T1000 (cell line): ENCODE measurements at regions not wholly inside any gene's neighbourhood (a gene's known extent, or its start where the extent isn't known, plus 50 kb on each side); places are given as distances from the start of the nearest gene placed in this dataset.
"Not testable (repeated sequence)": the region's sequence is repeated elsewhere in the genome, so short reads cannot be mapped to it uniquely, and the experiment has no call there.

Experiments used
- DNase-seq: peaks from one replicate; lab custom pipeline; 2025; ENCODE audit warnings: mixed read lengths; lab: John Stamatoyannopoulos, UW

DNA sequence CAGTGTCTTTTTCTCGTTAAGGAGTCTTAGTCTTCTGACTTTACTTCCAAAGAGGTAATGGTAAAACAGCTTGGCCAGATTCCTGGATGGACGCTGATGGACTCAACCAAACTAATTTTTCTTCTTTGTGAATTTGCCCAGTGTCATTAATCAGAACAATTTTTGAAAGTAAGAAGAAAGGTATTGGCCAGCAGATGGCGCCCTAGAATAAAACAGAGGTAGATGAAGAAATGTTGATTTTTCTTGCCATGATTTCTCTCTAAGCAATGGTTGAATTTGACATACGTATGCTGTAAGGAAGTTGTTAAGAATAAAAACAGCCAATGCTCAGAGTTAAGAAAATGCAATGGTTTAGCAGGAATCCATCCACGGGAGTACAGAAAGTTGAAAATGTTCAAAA lies 500.0 kb downstream of the DIRAS2 start:
- no peak for DNase-seq

DNA sequence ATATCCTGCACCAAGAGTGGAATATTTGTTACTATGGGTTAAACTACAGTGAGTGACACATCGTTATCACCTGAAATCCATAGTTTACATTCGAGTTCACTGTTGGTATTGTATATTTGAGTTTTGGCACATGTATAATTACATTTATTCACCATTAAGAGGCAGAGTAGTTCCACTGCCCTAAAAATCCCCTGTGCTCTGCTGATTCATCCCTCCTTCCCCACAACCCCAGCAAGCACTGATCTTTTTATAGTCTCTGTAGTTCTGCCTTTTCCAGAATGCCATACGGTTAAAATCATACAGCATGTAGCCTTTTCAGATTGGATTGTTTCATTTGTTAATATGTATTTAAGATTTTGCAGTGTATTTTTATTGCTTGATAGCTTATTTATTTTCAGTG lies 495.2 kb downstream of the DIRAS2 start:
- DNase-seq: no peak

DNA sequence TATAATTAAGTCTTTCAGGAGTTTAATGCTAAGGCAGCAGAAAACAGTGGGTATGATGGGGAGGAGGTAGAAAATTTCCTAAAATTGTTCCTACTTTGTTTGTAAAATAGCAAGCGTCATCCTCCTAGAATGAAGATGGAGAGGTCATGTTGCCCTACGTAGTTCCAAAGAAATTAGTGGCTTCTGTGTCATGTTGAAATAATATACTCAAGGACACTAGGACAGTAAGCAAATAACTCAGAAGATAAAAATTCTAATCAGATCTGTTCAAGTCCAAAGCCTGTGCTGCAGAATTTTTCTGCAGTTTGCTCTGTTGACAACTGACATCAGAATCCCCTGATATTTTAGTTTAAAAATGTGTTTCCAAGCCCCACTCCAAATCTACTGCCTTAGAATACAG lies 486.3 kb downstream of the DIRAS2 start:
- no peak for DNase-seq

DNA sequence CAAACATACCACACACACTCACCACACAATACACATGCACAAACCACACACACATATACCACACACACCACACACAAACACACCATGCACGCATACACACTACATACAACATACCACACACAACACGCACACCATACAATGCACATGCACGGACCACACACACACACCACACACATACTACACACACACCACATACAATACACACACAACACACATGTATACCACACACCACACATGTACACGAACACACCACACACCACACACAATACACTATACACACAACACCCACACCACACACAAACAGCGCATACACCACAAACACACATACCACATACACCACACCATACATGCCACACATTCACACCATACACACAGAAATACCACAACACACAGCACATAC lies 480.3 kb downstream of the DIRAS2 start:
- DNase-seq: no peak

DNA sequence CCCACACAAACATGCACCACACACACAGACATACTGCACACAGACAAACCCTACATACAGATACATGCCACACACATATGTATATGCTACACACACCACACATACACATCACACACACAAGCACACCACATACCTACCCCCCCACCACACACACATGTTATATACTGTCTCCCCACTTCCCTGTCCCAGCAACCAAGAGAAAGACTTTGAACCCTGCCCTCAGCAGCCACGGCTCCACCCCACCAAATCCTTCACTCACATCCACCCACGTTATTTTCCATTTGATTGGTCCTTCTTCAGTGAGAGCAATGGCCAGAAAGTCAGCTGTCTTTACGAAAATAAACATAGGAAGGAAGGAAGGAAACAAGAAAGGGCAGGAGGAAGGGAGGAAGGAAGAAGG lies 479.8 kb downstream of the DIRAS2 start:
- no peak for DNase-seq

DNA sequence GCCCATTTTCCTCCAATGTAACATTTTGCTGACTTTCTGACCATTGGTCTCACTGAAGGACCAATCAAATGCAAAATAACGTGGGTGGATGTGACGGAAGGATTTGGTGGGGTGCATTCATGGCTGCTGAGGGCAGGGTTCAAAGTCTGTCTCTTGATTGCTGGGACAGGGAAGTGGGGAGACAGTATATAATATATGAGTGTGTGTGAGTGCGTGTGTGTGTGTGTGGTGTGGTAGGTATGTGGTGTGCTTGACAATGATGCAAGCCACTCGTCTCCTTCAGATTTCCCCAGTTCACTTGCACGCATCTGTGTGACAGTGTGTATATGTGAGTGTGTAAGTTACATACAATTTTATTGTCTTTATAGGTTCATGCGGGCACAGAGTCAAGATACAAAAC lies 477.3 kb downstream of the DIRAS2 start:
- no peak for DNase-seq

DNA sequence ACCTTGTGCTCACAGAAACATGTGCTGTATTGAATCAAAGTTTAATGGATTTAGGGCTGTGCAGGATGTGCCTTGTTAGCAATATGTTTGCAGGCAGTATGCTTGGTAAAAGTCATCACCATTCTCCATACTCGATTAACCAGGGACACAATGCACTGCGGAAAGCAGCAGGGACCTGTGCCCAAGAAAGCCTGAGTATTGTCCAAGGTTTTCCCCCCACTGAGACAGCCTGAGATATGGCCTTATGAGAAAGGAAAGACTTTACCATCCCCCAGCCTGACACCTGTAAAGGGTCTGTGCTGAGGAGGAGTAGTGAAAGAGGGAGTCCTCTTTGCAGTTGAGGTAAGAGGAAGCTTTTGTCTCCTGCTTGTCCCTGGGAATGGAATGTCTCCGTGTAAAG lies 476.2 kb downstream of the DIRAS2 start:
- not testable (repeated sequence) for DNase-seq

DNA sequence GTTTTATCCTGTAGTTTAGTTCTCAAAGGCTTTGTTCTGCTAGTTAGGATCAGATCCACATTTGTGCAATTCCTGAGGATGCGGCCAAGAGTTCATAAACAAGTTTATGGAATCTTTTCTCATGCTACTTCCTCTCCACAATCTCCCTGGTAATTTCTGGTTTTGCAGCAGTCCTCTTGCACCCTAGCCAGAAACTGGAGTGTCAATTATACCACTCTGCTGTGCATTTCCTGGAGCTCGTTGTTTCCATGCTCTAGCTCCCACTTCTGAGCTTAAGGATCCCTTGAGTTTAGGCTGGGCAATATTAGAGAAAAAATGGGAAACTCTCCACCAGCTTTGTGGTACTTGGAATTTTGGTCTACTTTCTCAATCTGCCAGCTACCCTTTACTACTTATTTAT lies 474.7 kb downstream of the DIRAS2 start:
- DNase-seq: no peak

DNA sequence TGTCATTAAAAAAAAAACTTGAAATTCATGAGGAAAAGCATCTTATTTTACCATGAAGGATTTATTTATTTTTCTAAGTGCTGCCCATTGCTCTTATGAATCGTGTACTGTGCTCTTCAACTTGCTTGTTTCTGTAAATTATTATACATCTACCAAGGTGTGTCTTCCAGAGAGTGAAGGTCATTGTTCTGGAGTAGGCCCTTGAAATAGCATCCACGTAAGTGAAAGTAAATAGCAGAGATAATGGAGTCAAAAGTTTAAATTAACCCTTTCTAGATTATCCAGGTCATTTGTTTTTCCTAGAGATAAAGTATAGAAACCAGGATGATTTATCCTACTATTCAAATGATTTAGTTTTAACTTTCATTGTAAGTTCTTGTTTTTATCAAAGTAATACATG lies 473.1 kb downstream of the DIRAS2 start:
- DNase-seq: no peak

DNA sequence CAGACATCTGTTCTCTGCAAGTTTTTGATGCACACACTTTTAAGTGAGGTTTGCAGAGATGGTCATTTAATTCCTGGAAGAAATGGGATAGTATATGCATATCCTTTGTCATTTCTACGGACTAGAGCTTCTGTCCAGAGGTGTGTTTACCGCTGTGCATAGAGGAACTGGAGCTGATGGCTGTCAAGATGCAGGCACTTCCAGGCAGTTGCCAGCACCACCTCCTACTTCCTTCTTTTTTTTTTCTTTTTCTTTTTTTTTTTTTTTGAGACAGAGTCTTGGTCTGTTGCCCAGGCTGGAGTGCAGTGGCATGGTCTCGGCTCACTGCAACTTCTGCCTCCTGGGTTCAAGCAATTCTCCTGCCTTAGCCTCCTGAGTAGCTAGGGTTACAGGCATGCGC lies 468.7 kb downstream of the DIRAS2 start:
- not testable (repeated sequence) for DNase-seq

DNA sequence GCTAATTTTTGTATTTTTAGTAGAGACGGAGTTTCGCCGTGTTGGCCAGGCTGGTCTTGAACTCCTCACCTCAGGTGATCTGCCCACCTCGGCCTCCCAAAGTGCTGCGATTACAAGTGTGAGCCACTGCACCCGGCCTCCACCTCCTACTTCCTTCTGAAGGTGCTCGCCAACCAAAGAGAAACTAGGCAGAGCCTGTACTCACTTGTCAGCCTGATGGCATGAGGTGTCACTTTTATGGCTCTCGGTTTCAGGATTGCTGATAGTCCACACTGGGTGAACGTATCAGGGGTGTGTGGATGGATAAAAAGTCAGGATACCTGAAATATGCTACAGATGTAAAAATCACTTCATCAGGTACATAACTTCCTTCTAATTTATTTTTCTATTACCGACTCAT lies 468.3 kb downstream of the DIRAS2 start:
- DNase-seq: not testable (repeated sequence)

DNA sequence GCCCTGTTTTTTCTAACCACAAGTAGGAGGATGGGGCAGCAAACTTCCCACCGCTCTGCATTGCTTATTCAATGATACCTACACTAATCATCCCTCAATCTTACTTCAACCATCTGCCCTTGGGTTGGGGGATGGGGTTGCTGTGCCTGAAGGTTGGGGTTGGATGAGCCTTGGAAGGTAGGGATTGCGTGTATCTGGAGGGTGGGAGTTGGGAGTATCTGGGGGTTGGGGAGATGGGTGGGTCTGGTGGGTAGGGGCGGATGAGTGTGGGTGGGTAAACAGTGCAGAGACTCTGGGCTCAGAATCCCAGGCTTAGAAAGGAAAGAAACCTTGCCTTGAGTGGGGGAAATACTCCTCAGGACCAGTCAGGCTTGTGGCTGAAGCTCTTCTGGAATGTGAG lies 467.4 kb downstream of the DIRAS2 start:
- no peak for DNase-seq

DNA sequence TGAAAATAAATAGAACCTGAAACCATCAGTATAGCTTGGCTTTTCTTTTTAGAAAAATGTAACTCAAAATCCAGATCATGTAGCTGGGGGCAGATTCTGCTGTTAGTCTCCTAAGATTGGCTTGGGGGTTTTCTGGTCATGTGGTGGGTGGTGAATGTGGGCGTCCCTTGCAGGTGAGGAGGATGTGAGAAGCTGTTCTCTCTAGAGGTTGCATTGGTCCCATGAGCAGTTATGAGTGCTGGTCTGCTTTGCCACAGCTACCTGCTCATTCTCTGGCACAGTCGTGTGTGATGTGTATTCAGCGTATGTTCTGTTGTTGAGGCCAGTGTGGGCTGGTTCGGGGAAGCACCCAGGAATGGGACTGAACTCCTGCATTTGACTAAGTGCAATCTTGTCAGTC lies 466.8 kb downstream of the DIRAS2 start:
- no peak for DNase-seq

DNA sequence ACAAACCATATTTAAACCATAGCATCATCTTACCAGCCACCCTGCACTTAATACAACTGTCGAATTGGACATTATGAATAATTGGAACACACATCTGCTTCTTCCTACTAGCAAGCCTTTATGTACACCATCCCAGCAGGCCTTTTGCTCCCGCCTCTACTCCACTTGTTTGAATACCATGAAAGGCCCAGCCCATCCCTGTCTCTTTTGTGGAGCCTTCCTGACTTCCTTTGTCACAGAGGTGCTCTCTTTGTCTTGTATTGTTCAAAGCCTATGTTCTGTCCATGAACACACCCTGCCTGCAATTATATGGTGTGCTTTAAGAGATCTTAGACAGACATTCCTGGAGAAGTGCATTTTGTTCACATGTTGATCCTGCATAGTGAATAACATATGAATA lies 465.7 kb downstream of the DIRAS2 start:
- no peak for DNase-seq

DNA sequence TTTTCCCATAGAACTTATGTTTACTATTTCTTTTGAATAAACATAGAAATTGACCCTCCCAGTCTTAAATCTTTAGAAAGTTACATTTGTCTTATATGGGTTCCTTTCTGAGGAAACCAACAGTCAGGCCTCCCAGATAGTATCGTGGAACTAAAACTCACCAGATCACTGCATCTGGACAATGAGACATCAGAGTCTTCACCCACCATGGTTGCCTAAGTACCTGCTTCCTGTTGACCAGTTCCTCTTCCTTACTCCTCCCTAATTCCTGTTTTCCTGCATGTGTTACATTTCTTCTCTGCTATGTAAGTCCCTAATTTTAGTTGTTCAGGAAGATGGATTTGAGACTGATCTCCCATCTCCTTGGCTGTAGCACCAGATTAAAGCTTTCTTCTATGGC lies 462.2 kb downstream of the DIRAS2 start:
- DNase-seq: no peak

DNA sequence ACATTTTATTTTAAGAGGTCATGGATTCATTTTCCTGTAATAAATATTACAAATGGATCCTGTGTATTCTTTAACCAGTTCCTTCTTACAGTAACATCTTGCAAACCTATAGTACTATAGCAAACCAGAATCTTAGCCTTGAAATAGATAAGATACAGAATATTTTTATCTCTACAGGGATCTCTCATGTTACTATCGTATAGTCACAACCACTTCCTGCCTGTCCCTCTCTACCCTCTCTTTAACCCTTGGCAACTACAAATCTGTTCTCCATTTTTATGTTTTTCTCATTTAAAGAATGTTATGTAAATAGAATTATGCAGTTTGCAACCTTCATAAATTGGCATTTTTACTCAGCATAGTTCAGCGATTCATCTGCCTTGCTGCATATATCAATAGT lies 454.0 kb downstream of the DIRAS2 start:
- no peak for DNase-seq

DNA sequence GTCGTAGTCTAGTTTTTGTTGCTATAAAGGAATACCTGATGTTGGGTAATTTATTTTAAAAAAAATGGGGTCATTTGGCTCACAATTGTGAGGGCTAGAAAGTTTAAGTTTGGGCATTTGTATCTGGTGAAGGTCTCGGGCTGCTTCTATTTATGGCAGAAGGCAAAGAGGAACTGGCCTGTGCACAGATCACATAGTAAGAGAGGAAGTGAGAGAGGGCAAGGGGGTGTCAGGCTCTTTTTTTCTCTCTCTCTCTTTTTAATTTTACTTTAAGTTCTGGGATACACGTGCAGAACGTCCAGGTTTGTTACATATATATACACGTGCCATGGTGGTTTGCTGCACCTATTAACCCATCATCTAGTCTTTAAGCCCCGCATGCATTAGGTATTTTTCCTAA lies 453.3 kb downstream of the DIRAS2 start:
- DNase-seq: no peak

DNA sequence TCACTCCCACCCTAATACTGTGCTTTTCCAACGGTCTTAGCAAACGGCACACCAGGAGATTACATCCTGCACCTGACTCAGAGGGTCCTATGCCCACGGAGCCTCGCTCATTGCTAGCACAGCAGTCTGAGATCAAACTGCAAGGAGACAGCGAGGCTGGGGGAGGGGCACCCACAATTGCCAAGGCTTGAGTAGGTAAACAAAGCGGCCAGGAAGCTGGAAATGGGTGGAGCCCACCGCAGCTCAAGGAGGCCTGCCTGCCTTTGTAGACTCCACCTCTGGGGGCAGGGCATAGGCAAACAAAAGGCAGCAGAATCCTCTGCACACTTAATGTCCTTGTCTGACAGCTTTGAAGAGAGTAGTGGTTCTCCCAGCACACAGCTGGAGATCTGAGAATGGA lies 450.2 kb downstream of the DIRAS2 start:
- not testable (repeated sequence) for DNase-seq

DNA sequence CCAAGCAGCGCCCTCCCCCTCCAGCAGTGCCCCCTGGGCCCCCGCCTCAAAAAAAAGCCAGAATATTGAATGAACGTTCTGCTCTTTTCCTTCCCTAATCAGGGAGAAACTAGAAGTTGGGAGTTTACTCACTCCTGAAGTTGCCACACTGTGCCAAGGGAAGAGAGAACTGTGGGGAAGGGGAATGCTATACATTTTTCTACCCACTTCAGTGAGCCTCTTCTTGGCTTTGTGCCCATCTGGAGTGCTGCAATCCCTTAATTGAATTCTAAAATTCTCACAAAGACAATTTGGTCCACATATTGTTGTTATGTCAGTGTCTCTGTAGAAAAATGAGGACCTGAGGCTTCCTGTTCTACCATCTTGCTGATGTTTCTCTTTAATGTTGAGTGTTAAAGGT lies 443.7 kb downstream of the DIRAS2 start:
- DNase-seq: no peak

DNA sequence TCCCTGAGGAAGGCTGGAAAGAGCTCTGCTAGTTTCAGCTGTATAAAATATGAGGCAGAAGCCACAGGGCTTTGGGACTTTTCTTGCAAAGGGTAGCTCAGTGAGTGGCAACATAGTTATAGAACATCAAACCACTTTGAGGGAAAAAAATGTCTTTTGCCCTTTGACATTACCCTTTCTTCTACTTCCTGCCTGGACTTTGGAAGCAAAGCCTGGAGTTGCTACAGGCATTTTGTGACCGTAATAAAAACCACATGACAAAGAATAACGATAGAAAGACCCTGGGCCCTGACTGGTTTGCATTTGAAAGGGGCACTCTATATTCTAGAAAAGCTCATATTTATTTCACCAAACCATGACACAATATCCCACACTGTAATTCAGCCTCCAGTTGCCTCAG lies 440.9 kb downstream of the DIRAS2 start:
- no peak for DNase-seq

DNA sequence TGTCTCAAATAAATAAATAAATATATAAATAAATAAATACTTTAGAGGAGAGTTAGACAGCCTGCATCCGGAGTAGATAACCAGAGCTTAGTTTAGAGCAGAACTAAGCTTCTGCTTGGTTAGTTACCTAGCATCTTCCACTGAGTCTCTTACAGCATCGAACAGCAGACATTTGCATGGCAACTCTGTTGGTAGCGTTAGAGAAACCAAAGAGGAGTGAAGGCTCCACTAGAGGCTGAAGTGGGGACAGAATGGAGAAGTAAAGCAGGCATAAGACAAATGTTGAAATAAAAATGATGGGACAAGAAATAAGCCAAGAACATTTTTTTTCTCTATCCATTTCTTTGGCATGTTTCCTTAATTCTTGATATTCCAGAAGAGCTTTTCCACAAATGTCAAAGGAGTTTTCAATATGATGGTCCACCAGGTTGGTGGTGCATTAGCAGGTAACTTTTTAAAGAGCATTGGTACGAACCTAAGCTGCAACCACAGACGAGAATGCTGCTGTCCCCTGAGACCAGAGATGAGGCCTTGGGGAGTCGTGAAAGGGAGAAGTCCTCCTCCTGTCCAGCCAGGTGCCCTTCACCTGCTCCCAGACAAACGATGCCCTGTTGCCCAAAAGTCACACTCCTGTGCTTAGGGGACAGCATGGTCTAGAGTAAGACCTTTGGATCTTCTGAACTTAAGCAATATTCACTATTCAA lies 438.3 kb downstream of the DIRAS2 start:
- DNase-seq: no peak

DNA sequence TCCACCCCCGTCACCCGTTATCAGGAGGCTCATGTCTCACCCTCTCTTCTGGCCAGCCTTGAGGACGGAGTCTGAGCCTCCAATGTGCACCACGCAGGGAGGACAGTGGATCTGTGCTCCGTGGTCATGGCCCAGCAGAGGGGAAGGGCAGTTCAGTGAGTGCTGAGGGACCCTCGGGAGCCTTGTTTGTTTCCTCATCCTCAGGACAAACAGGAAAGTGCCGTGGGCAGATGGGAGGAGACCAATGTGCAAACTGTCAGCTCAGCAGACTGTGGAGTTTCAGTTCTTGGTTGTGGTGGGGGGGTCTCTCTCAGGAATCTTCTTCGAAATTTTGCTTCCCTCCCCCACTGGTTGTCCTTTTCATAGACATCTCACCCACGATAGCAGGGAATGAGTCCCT lies 429.6 kb downstream of the DIRAS2 start:
- DNase-seq: not testable (repeated sequence)

DNA sequence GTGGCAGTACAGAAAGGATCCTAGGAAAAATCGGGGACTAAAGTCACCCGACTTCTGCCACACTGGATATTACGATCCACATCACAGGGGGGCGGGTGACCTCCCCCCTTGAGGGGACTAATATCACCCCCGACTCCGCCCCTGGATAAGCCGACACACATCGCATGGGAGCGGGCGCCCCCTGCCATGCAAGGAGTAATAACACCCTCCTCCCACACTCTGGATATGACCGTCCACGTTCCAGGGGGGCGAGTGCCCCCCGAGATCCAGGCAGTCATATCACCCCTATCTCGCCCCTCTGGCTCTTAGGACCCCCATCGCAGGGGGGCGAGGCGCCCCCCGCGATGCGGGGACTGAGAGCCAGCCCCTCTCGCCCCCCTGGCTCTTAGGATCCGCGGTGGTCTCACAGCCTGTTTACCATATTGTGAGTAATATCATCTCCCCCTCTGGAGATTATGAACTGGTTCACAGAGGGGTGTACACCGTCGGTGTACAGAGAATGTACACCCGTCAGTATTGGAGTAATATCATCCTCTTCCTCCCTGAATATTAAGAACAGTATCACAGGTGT lies 423.0 kb downstream of the DIRAS2 start:
- DNase-seq: no peak

DNA sequence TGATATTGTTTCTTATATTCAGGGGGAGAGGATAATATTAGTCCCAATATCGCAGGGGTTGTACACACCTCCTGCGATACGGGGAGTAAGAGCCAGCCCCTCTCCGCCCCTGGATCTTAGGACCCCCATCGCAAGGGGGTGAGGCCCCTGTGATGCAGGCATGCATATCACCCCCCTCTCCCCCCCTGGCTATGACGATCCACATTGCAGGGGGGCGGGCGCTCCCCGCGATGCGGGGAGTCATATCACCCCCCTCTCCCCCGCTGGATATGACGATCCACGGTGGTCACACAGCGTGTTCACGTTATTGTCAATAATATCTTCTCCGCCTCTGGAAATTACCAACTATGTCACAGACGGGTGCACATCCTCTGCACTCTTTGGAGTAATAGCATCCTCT lies 420.7 kb downstream of the DIRAS2 start:
- DNase-seq: not testable (repeated sequence)
